ENCODE measurements at regions not wholly inside any gene's neighbourhood (a gene's known extent, or its start where the extent isn't known, plus 50 kb on each side); places are given as distances from the start of the nearest gene placed in this dataset.
A peak's percentile ranks its signal among the peaks of the same experiment; 100 is the strongest.

DNA sequence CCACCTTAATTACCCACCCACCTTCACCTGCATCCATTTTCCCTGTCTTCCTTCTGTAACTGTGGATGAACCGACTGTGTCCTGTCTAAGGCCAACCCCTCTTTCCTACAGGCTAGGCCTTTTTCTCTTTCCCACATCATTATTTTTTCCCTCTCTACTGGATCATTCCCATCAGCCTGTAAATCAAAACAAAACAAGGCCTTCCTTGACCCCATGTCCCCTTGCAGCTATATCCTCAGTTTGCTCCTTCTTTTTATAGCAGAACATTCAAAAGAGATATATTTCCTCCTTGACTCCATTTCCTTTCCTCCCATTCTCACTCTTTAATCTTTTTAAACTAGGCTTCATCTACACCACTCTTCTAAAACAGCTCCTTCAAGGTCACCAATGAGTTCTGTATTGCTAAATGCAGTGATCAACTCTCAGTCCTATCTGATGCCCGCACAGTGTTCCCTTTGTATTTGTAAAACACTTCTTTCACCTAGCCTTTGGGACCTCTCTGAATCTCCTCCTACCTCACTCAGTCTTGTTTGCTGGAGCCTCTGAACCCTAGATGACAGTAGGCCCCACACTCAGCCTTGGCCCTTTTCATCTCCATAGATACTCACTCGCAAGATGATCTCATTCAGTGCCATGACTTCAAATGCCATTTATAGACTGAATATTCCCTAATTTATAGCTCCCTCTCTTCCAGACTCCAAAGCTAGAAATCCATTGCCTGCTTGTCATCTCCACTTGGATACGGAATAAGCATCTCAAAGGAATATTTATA lies 55.7 kb downstream of the CXCR4 start:
- Histone ChIP-seq H3K27me3 (ENCODE audit: insufficient read depth, low read length) (no peaks in the 10 kb centered on the region), H3K79me2 (ENCODE audit: insufficient read depth, low read length) (no peaks in the 10 kb centered on the region), H3K4me1 (ENCODE audit: insufficient read depth, low read length, severe bottlenecking) (peaks cover 50% of the 10 kb centered on the region), H3K4me2 (ENCODE audit: low read length) (no peak overlapping the region), H3K27ac (ENCODE audit: low read depth, low read length, poor library complexity, severe bottlenecking) (no peak overlapping the region), H3K9me2 (ENCODE audit: low read depth, low read length) (no peaks in the 10 kb centered on the region), H3K4me3 (ENCODE audit: low read depth, low read length, poor library complexity, severe bottlenecking) (no peak overlapping the region), H3K9me3 (ENCODE audit: low read length) (no peaks in the 10 kb centered on the region), H3K9ac (ENCODE audit: low read length) (no peak overlapping the region), H2AFZ (ENCODE audit: low read length) (no peak overlapping the region), H4K20me1 (ENCODE audit: insufficient read depth, low read length) (no peaks in the 10 kb centered on the region), H3K36me3 (ENCODE audit: insufficient read depth, low read length) (no peaks in the 10 kb centered on the region; the same call in 1 of the 2 replicates), H3F3A (ENCODE audit: insufficient read depth, low read length) (no peaks in the 10 kb centered on the region)
- TF ChIP-seq, protein P1, sequence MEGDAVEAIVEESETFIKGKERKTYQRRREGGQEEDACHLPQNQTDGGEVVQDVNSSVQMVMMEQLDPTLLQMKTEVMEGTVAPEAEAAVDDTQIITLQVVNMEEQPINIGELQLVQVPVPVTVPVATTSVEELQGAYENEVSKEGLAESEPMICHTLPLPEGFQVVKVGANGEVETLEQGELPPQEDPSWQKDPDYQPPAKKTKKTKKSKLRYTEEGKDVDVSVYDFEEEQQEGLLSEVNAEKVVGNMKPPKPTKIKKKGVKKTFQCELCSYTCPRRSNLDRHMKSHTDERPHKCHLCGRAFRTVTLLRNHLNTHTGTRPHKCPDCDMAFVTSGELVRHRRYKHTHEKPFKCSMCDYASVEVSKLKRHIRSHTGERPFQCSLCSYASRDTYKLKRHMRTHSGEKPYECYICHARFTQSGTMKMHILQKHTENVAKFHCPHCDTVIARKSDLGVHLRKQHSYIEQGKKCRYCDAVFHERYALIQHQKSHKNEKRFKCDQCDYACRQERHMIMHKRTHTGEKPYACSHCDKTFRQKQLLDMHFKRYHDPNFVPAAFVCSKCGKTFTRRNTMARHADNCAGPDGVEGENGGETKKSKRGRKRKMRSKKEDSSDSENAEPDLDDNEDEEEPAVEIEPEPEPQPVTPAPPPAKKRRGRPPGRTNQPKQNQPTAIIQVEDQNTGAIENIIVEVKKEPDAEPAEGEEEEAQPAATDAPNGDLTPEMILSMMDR (IDR thresholded peaks at IDR 0.05; ENCODE audit: low read length): no peak
- no peak for TF ChIP-seq EZH2 (IDR thresholded peaks at IDR 0.05; ENCODE audit: borderline replicate concordance, low read length)

DNA sequence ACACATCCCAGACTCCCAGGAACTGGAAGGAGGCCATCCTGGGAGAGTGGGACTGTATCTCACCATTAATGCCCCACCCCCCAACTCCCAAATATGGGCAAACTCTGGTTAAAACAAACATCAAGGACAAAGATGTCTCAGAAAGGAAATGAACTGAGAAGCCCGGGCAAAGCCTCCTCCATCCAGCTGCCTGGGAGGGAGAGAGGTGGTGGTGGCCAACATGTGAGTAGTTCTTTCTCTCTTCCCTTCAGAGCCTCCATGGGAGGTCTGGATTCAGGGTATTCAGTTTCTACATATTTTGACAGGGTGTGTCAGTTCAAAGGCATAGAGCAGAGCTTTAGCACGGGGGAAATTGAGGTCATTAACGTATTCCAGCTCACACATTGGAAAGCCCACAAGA lies 57.5 kb downstream of the CXCR4 start:
- no peaks in the 10 kb centered on the region for H4K20me1 ChIP-seq (ENCODE audit: insufficient read depth, low read length)
- no peaks in the 10 kb centered on the region for H3K9me2 ChIP-seq (ENCODE audit: low read depth, low read length)
- H3K36me3 ChIP-seq (ENCODE audit: insufficient read depth, low read length): no peaks in the 10 kb centered on the region; the same call in 1 of the 2 replicates
- no peak overlapping the region for H3K4me3 ChIP-seq (ENCODE audit: low read depth, low read length, poor library complexity, severe bottlenecking)
- H3K27ac ChIP-seq (ENCODE audit: low read depth, low read length, poor library complexity, severe bottlenecking): peak overlapping the region; percentile 94
- H3K4me2 ChIP-seq (ENCODE audit: low read length): peak overlapping the region; percentile 33; the same call in 1 of the 2 replicates
- TF ChIP-seq, protein P1 (IDR thresholded peaks at IDR 0.05; ENCODE audit: low read length): no peak
- TF ChIP-seq EZH2 (IDR thresholded peaks at IDR 0.05; ENCODE audit: borderline replicate concordance, low read length): no peak
- H3K79me2 ChIP-seq (ENCODE audit: insufficient read depth, low read length): no peaks in the 10 kb centered on the region
- H3K9me3 ChIP-seq (ENCODE audit: low read length): no peaks in the 10 kb centered on the region
- H2AFZ ChIP-seq (ENCODE audit: low read length): no peak overlapping the region
- peaks cover 60% of the 10 kb centered on the region for H3K4me1 ChIP-seq (ENCODE audit: insufficient read depth, low read length, severe bottlenecking)
- 0 out of 2 replicates have a peak, but pooled peaks cover 7% of the 10 kb centered on the region for H3F3A ChIP-seq (ENCODE audit: insufficient read depth, low read length)
- H3K9ac ChIP-seq (ENCODE audit: low read length): no peak overlapping the region
- H3K27me3 ChIP-seq (ENCODE audit: insufficient read depth, low read length): no peaks in the 10 kb centered on the region

DNA sequence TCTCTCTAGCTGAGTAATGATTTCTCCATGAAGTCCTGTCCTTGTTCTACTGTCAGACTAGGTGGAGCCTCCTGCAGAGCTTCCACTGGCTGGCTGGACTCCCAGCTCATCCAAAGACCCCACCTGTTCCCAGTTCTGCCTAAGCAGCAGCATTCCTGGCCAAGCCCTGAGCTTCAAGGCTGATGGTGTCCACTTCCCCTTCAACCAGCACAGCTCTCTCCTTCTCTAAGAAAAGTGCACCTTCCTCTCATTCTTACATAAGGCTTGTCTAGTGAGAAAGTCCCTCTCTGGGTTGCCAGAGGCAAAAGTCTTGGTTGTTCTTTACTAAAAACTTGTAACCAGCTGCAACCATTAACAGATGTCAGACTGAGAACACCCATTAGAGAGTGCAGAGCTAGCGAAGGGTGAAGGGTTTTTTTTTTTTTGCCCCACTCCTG lies 58.9 kb downstream of the CXCR4 start:
- no peaks in the 10 kb centered on the region; the same call in 1 of the 2 replicates for H3K36me3 ChIP-seq (ENCODE audit: insufficient read depth, low read length)
- H3K79me2 ChIP-seq (ENCODE audit: insufficient read depth, low read length): no peaks in the 10 kb centered on the region
- 0 out of 2 replicates have a peak, but pooled peaks cover 7% of the 10 kb centered on the region for H3F3A ChIP-seq (ENCODE audit: insufficient read depth, low read length)
- H3K27ac ChIP-seq (ENCODE audit: low read depth, low read length, poor library complexity, severe bottlenecking): peak overlapping the region; percentile 94
- peak overlapping the region; percentile 31; the same call in 1 of the 2 replicates for H3K9ac ChIP-seq (ENCODE audit: low read length)
- H3K4me2 ChIP-seq (ENCODE audit: low read length): peak overlapping the region; percentile 33; the same call in 1 of the 2 replicates
- H3K9me3 ChIP-seq (ENCODE audit: low read length): no peaks in the 10 kb centered on the region
- TF ChIP-seq, protein P1 (IDR thresholded peaks at IDR 0.05; ENCODE audit: low read length): no peak
- TF ChIP-seq EZH2 (IDR thresholded peaks at IDR 0.05; ENCODE audit: borderline replicate concordance, low read length): no peak
- H3K27me3 ChIP-seq (ENCODE audit: insufficient read depth, low read length): no peaks in the 10 kb centered on the region
- H4K20me1 ChIP-seq (ENCODE audit: insufficient read depth, low read length): no peaks in the 10 kb centered on the region
- H3K4me1 ChIP-seq (ENCODE audit: insufficient read depth, low read length, severe bottlenecking): peaks cover 66% of the 10 kb centered on the region
- H3K4me3 ChIP-seq (ENCODE audit: low read depth, low read length, poor library complexity, severe bottlenecking): no peak overlapping the region
- H2AFZ ChIP-seq (ENCODE audit: low read length): no peak overlapping the region
- H3K9me2 ChIP-seq (ENCODE audit: low read depth, low read length): no peaks in the 10 kb centered on the region

All from OCI-LY1 (cell line).